Tibial nerve (tissue), 4 donors: ENCODE measurements at regions not wholly inside any gene's neighbourhood (a gene's known extent, or its start where the extent isn't known, plus 50 kb on each side); places are given as distances from the start of the nearest gene placed in this dataset.

Source experiments
- DNase-seq, 2 donors: peaks; one replicate each; pipeline ENCODE4 v3.0.0-alpha.2; 2019; ENCODE audit warnings: low spot score in 2 of 2
- H3K27ac ChIP-seq, 4 donors: fragments of 200-600 bp; sonication (generic) in 3 of 4; one replicate each; pipeline ENCODE4 v1.5.1; 2017 to 2019; ENCODE audit warnings: mild to moderate bottlenecking in 1 of 4
- H3K27me3 ChIP-seq, 2 donors: fragments of 200-600 bp; sonication (generic) in 1 of 2; one replicate each; pipeline versions ENCODE4 v1.5.1 to v1.6.0; 2017 to 2019
- H3K36me3 ChIP-seq, 3 donors: fragments of 200-600 bp; sonication (generic); one replicate each; pipeline ENCODE4 v1.5.1; 2018 to 2019
- H3K4me1 ChIP-seq, 4 donors: fragments of 200-600 bp; sonication (generic) in 3 of 4; one replicate each; pipeline ENCODE4 v1.5.1; 2017 to 2019
- H3K4me3 ChIP-seq, 4 donors: fragments of 200-600 bp; sonication (generic) in 3 of 4; one replicate each; pipeline ENCODE4 v1.5.1; 2017 to 2019; ENCODE audit warnings: mild to moderate bottlenecking in 1 of 4, moderate library complexity in 1 of 4
- H3K9me3 ChIP-seq, 4 donors: fragments of 200-600 bp; sonication (generic) in 3 of 4; one replicate each; pipeline ENCODE4 v1.5.1; 2017 to 2019
- CTCF ChIP-seq, 5 experiments: fragments of 200-600 bp in 3 of 5; fragments of 450-650 bp in 2 of 5; sonication (generic) in 3 of 5; IDR thresholded peaks; one replicate each; pipeline ENCODE4 v1.5.1; 2016 to 2019; ENCODE audit warnings: antibody characterized with exemption in 5 of 5, mild to moderate bottlenecking in 3 of 5, moderate library complexity in 2 of 5
- EP300 ChIP-seq, 2 donors: sonication (generic); formaldehyde crosslinking; IDR thresholded peaks; one replicate each; pipeline ENCODE4 v1.6.1; 2017; ENCODE audit warnings: antibody characterized with exemption in 2 of 2, mild to moderate bottlenecking in 1 of 2
- POLR2A ChIP-seq, 2 donors: fragments of 450-650 bp; IDR thresholded peaks; one replicate each; pipeline ENCODE4 v1.6.1; 2017; ENCODE audit warnings: antibody characterized with exemption in 2 of 2, mild to moderate bottlenecking in 2 of 2, moderate library complexity in 2 of 2
- WGBS, 2 donors: methylation state at CpG; one replicate each; pipeline ENCODE4 v1.1.5; 2018; 5-methylcytosine and 5-hydroxymethylcytosine counted together

GRCh38 chr6:44563397-44563796 is 175.9 kb downstream of the CDC5L start:
- TF ChIP-seq CTCF (IDR thresholded peaks at IDR 0.05) (no peak), POLR2A (IDR thresholded peaks at IDR 0.05) (no peak), EP300 (IDR thresholded peaks at IDR 0.05) (peak in 1 of 2 donors; percentile 66)
- no peaks in the 10 kb centered on the region for H3K9me3 ChIP-seq
- H3K27me3 ChIP-seq = peaks cover 0 to 15% of the 10 kb centered on the region in 2 donors
- no peak overlapping the region for H3K4me3 ChIP-seq
- no peaks in the 10 kb centered on the region for H3K36me3 ChIP-seq
- WGBS, 2 donors = 70 to 71% methylated on average over 11 of the region's 11 CpGs
- H3K4me1 ChIP-seq = peaks cover 0 to 37% (median 6%) of the 10 kb centered on the region in 4 donors
- DNase-seq = peak in 1 of 2 donors; percentile 26
- H3K27ac ChIP-seq = peak overlapping the region in 2 of 4 donors; percentile 60

GRCh38 chr6:44564906-44565524 is 177.5 kb downstream of the CDC5L start:
- no peak overlapping the region for H3K4me3 ChIP-seq
- TF ChIP-seq CTCF (IDR thresholded peaks at IDR 0.05) (no peak), POLR2A (IDR thresholded peaks at IDR 0.05) (no peak)
- no peaks in the 10 kb centered on the region for H3K9me3 ChIP-seq
- peaks cover 0 to 33% (median 3%) of the 10 kb centered on the region in 4 donors for H3K4me1 ChIP-seq
- 82 to 84% methylated on average over 6 of the region's 6 CpGs for WGBS, 2 donors
- H3K27me3 ChIP-seq = peaks cover 0 to 15% of the 10 kb centered on the region in 2 donors
- no peak overlapping the region for H3K27ac ChIP-seq
- H3K36me3 ChIP-seq = no peaks in the 10 kb centered on the region
- DNase-seq = no peak

- Histone ChIP-seq H3K4me1 (peaks cover 0 to 28% (median 0%) of the 10 kb centered on the region in 4 donors), H3K36me3 (no peaks in the 10 kb centered on the region), H3K27me3 (no peaks in the 10 kb centered on the region), H3K9me3 (no peaks in the 10 kb centered on the region), H3K27ac (no peak overlapping the region), H3K4me3 (no peak overlapping the region)
- WGBS, 2 donors = 78 to 97% methylated on average over 1 to 4 of the region's 4 CpGs
- DNase-seq = no peak
- TF ChIP-seq EP300 (IDR thresholded peaks at IDR 0.05) (no peak), CTCF (IDR thresholded peaks at IDR 0.05) (no peak), POLR2A (IDR thresholded peaks at IDR 0.05) (no peak)
Measured at GRCh38 chr6:44567406-44567805, 179.9 kb downstream of the CDC5L start.

GRCh38 chr6:44569131-44569530 is 181.6 kb downstream of the CDC5L start:
- TF ChIP-seq CTCF (IDR thresholded peaks at IDR 0.05) (no peak), EP300 (IDR thresholded peaks at IDR 0.05) (no peak), POLR2A (IDR thresholded peaks at IDR 0.05) (no peak)
- H3K4me3 ChIP-seq = no peak overlapping the region
- H3K27ac ChIP-seq = no peak overlapping the region
- WGBS, 2 donors = 78 to 82% methylated on average over 3 of the region's 3 CpGs
- no peaks in the 10 kb centered on the region for H3K9me3 ChIP-seq
- DNase-seq = no peak
- peaks cover 0 to 23% (median 0%) of the 10 kb centered on the region in 4 donors for H3K4me1 ChIP-seq
- no peaks in the 10 kb centered on the region for H3K36me3 ChIP-seq
- no peaks in the 10 kb centered on the region for H3K27me3 ChIP-seq

- no peaks in the 10 kb centered on the region for H3K9me3 ChIP-seq
- WGBS, 2 donors = 13 to 22% methylated on average over 5 to 6 of the region's 7 CpGs
- TF ChIP-seq CTCF (IDR thresholded peaks at IDR 0.05) (no peak), POLR2A (IDR thresholded peaks at IDR 0.05) (no peak), EP300 (IDR thresholded peaks at IDR 0.05) (no peak)
- peaks cover 0 to 21% (median 0%) of the 10 kb centered on the region in 4 donors for H3K4me1 ChIP-seq
- H3K27ac ChIP-seq = peak overlapping the region in 2 of 4 donors; percentile 34 to 49
- H3K36me3 ChIP-seq = no peaks in the 10 kb centered on the region
- H3K4me3 ChIP-seq = no peak overlapping the region
- peak in 1 of 2 donors; percentile 24 for DNase-seq
- no peaks in the 10 kb centered on the region for H3K27me3 ChIP-seq
Measured at GRCh38 chr6:44569931-44570385, 182.5 kb downstream of the CDC5L start.
